ENCODE measurements at regions not wholly inside any gene's neighbourhood (a gene's known extent, or its start where the extent isn't known, plus 50 kb on each side); places are given as distances from the start of the nearest gene placed in this dataset.

- no peak for DNase-seq
Measured at GRCh38 chr6:85396159-85396808, 53.6 kb upstream of the NT5E start.

GRCh38 chr6:85395746-85396145 lies 54.1 kb upstream of the NT5E start:
- DNase-seq = no peak

- DNase-seq = no peak
Measured at GRCh38 chr6:85394853-85395538, 54.9 kb upstream of the NT5E start.

- no peak for DNase-seq
Measured at GRCh38 chr6:85394199-85394598, 55.7 kb upstream of the NT5E start.

GRCh38 chr6:85392379-85392778 lies 57.5 kb upstream of the NT5E start:
- DNase-seq = no peak

- DNase-seq = no peak
Measured at GRCh38 chr6:85390775-85391174, 59.1 kb upstream of the NT5E start.

- no peak for DNase-seq
Measured at GRCh38 chr6:85390105-85390728, 59.7 kb upstream of the NT5E start.

GRCh38 chr6:85389151-85389797 lies 60.6 kb upstream of the NT5E start:
- DNase-seq = no peak

- DNase-seq = no peak
Measured at GRCh38 chr6:85388531-85388930, 61.4 kb upstream of the NT5E start.

- no peak for DNase-seq
Measured at GRCh38 chr6:85385636-85386315, 64.1 kb upstream of the NT5E start.

- no peak for DNase-seq
Measured at GRCh38 chr6:85383042-85383441, 66.8 kb upstream of the NT5E start.

- no peak for DNase-seq
Measured at GRCh38 chr6:85382541-85382940, 67.3 kb upstream of the NT5E start.

- DNase-seq = no peak
Measured at GRCh38 chr6:85372915-85373270, 77.0 kb upstream of the NT5E start.

- no peak for DNase-seq
Measured at GRCh38 chr6:85372188-85372914, 77.5 kb upstream of the NT5E start.

- no peak for DNase-seq
Measured at GRCh38 chr6:85368631-85369030, 81.3 kb upstream of the NT5E start.

- no peak for DNase-seq
Measured at GRCh38 chr6:85364344-85364743, 85.5 kb upstream of the NT5E start.

- DNase-seq = no peak
Measured at GRCh38 chr6:85363870-85364269, 86.0 kb upstream of the NT5E start.

GRCh38 chr6:85362652-85363310 lies 87.1 kb upstream of the NT5E start:
- no peak for DNase-seq

GRCh38 chr6:85361643-85362014 lies 88.3 kb upstream of the NT5E start:
- no peak for DNase-seq

- no peak for DNase-seq
Measured at GRCh38 chr6:85360794-85361642, 88.9 kb upstream of the NT5E start.

GRCh38 chr6:85357651-85358050 lies 92.2 kb upstream of the NT5E start:
- no peak for DNase-seq
